MM.1S (cell line): ENCODE measurements at regions not wholly inside any gene's neighbourhood (a gene's known extent, or its start where the extent isn't known, plus 50 kb on each side); places are given as distances from the start of the nearest gene placed in this dataset.

ENCODE experiments used
- CTCF ChIP-seq: fragments of 300-600 bp; sonication (generic); IDR thresholded peaks from 2 replicates; pipeline ENCODE4 v1.5.1; 2016; ENCODE audit warnings: antibody characterized with exemption, low read length, mixed read lengths
- EZH2 ChIP-seq: fragments of 300-600 bp; sonication (generic); optimal IDR thresholded peaks from 2 replicates; pipeline ENCODE3; 2017; ENCODE audit warnings: low read depth, mild to moderate bottlenecking, antibody characterized with exemption, low read length, mixed read lengths
- EZH2phosphoT487 ChIP-seq: fragments of 300-600 bp; sonication (generic); IDR thresholded peaks from 2 replicates; pipeline ENCODE4 v1.6.1; 2018; ENCODE audit warnings: antibody characterized with exemption, low read length

GRCh38 chrX:10047133-10047532, 80.0 kb downstream of the CLDN34 start:
- TF ChIP-seq CTCF (no peak), EZH2 (no peak), EZH2phosphoT487 (no peak)
